Astrocyte (in vitro differentiated cells and primary cell): ENCODE measurements at regions not wholly inside any gene's neighbourhood (a gene's known extent, or its start where the extent isn't known, plus 50 kb on each side); places are given as distances from the start of the nearest gene placed in this dataset.

Source experiments
- DNase-seq: peaks from one replicate; pipeline ENCODE4 v3.0.0-alpha.2; 2010; ENCODE audit warnings: low read depth
- FAIRE-seq: peaks from 2 replicates; lab custom pipeline; 2011; peaks lifted over from hg19 to GRCh38; lab: Jason Lieb, UNC
- H2AFZ ChIP-seq: 2 replicates; pipeline ENCODE4 v1.6.0; 2012; ENCODE audit warnings: low read depth, low read length, inconsistent platforms
- H3K27ac ChIP-seq: 2 replicates; pipeline ENCODE4 v1.5.1; 2011; ENCODE audit warnings: low read depth, low read length, inconsistent platforms
- H3K27me3 ChIP-seq: 2 replicates; pipeline ENCODE4 v1.6.0; 2011; ENCODE audit warnings: low read length, inconsistent platforms; ENCODE audit not compliant: insufficient read depth
- H3K36me3 ChIP-seq: 2 replicates; pipeline ENCODE4 v1.5.1; 2011; ENCODE audit warnings: low read length, inconsistent platforms; ENCODE audit not compliant: insufficient read depth
- H3K4me1 ChIP-seq: 2 replicates; pipeline ENCODE4 v1.5.1; 2011; ENCODE audit warnings: low read length, inconsistent platforms; ENCODE audit not compliant: insufficient read depth
- H3K4me2 ChIP-seq: 2 replicates; pipeline ENCODE4 v1.6.0; 2012; ENCODE audit warnings: low read length, inconsistent platforms
- H3K4me3 ChIP-seq: 2 replicates; pipeline ENCODE4 v1.5.1; 2011; ENCODE audit warnings: low read depth, mild to moderate bottlenecking, low read length, inconsistent platforms; ENCODE audit not compliant: insufficient read depth
- H3K79me2 ChIP-seq: 2 replicates; pipeline ENCODE4 v1.6.0; 2012; ENCODE audit warnings: mild to moderate bottlenecking, low read length, inconsistent platforms; ENCODE audit not compliant: insufficient read depth
- H3K9ac ChIP-seq: 2 replicates; pipeline ENCODE4 v1.6.0; 2012; ENCODE audit warnings: mild to moderate bottlenecking, low read length, inconsistent platforms
- H3K9me3 ChIP-seq: 2 replicates; pipeline ENCODE4 v1.5.1; 2012; ENCODE audit warnings: low read depth, mild to moderate bottlenecking, low read length, inconsistent platforms; ENCODE audit not compliant: insufficient read depth
- H4K20me1 ChIP-seq: 2 replicates; pipeline ENCODE4 v1.6.0; 2012; ENCODE audit warnings: low read length, inconsistent platforms; ENCODE audit not compliant: insufficient read depth
- H3K27ac Mint-ChIP-seq: one replicate; pipeline ENCODE4 v1.8.0; 2021; ENCODE audit warnings: mild to moderate bottlenecking, mixed read lengths; ENCODE audit not compliant: unreplicated experiment
- H3K27me3 Mint-ChIP-seq: one replicate; pipeline ENCODE4 v1.8.0; 2021; ENCODE audit warnings: low read depth, mixed read lengths; ENCODE audit not compliant: unreplicated experiment
- H3K36me3 Mint-ChIP-seq: one replicate; pipeline ENCODE4 v1.8.0; 2021; ENCODE audit warnings: low read depth, mixed read lengths; ENCODE audit not compliant: unreplicated experiment
- H3K4me1 Mint-ChIP-seq: one replicate; pipeline ENCODE4 v1.8.0; 2021; ENCODE audit warnings: low read depth, mixed read lengths; ENCODE audit not compliant: unreplicated experiment
- H3K4me3 Mint-ChIP-seq: one replicate; pipeline ENCODE4 v1.8.0; 2021; ENCODE audit warnings: mild to moderate bottlenecking, moderate library complexity, mixed read lengths; ENCODE audit not compliant: unreplicated experiment
- H3K9me3 Mint-ChIP-seq: one replicate; pipeline ENCODE4 v1.8.0; 2021; ENCODE audit warnings: mild to moderate bottlenecking, mixed read lengths; ENCODE audit not compliant: unreplicated experiment
- EZH2 ChIP-seq: IDR thresholded peaks from 2 replicates; pipeline ENCODE4 v1.6.1; 2012; ENCODE audit warnings: mild to moderate bottlenecking, low read length, inconsistent platforms; ENCODE audit not compliant: insufficient read depth
- TF ChIP-seq, protein P1 (sequence below): IDR thresholded peaks from 2 replicates; pipeline ENCODE4 v1.5.1; 2011; ENCODE audit warnings: low read depth, mild to moderate bottlenecking, inconsistent platforms, low read length, moderate library complexity; ENCODE audit not compliant: insufficient read depth

GRCh38 chrX:21171181-21171580 lies 203.0 kb upstream of the CNKSR2 start:
- H3K79me2 ChIP-seq: no peaks in the 10 kb centered on the region
- no peak overlapping the region for H2AFZ ChIP-seq
- Mint-ChIP-seq H3K9me3 (peaks cover 1% of the 10 kb centered on the region), H3K27me3 (no peaks in the 10 kb centered on the region), H3K4me3 (no peak overlapping the region), H3K36me3 (no peaks in the 10 kb centered on the region), H3K4me1 (peaks cover 5% of the 10 kb centered on the region), H3K27ac (no peak overlapping the region)
- H3K36me3 ChIP-seq: no peaks in the 10 kb centered on the region
- H3K27ac ChIP-seq: no peak overlapping the region
- no peak for TF ChIP-seq EZH2
- TF ChIP-seq, protein P1, sequence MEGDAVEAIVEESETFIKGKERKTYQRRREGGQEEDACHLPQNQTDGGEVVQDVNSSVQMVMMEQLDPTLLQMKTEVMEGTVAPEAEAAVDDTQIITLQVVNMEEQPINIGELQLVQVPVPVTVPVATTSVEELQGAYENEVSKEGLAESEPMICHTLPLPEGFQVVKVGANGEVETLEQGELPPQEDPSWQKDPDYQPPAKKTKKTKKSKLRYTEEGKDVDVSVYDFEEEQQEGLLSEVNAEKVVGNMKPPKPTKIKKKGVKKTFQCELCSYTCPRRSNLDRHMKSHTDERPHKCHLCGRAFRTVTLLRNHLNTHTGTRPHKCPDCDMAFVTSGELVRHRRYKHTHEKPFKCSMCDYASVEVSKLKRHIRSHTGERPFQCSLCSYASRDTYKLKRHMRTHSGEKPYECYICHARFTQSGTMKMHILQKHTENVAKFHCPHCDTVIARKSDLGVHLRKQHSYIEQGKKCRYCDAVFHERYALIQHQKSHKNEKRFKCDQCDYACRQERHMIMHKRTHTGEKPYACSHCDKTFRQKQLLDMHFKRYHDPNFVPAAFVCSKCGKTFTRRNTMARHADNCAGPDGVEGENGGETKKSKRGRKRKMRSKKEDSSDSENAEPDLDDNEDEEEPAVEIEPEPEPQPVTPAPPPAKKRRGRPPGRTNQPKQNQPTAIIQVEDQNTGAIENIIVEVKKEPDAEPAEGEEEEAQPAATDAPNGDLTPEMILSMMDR: no peak
- H3K4me1 ChIP-seq: peaks cover 4% of the 10 kb centered on the region
- DNase-seq: no peak
- no peaks in the 10 kb centered on the region for H4K20me1 ChIP-seq
- H3K27me3 ChIP-seq: no peaks in the 10 kb centered on the region
- no peak for FAIRE-seq
- H3K4me2 ChIP-seq: no peak overlapping the region
- H3K9ac ChIP-seq: no peak overlapping the region
- no peak overlapping the region for H3K4me3 ChIP-seq
- H3K9me3 ChIP-seq: no peaks in the 10 kb centered on the region

DNA sequence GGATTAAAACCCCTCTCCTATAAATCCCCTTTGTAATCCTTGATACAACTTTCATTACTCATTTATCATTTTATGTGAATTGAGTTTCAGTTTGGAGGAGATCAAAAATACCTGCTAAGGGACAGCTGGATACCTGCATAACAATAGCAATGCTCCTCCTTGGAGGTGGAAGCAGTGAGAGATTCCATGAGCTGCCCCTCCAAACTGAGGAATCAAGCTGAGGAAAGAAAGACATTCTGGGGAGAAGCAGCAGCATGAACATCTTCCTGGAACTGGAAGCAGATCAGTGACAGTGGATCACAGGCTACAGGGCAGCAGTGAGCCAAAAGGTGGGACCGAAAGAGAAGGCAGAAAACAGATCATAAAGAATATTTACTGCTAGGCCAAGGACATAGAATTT lies 199.8 kb upstream of the CNKSR2 start:
- no peaks in the 10 kb centered on the region for H3K4me1 ChIP-seq
- H3K27me3 ChIP-seq: no peaks in the 10 kb centered on the region
- no peak overlapping the region for H3K27ac Mint-ChIP-seq
- DNase-seq: no peak
- H3K27ac ChIP-seq: no peak overlapping the region
- H3K4me2 ChIP-seq: no peak overlapping the region
- H3K4me3 Mint-ChIP-seq: no peak overlapping the region
- no peak overlapping the region for H3K9ac ChIP-seq
- H3K9me3 Mint-ChIP-seq: peaks cover 1% of the 10 kb centered on the region
- no peak overlapping the region for H2AFZ ChIP-seq
- no peaks in the 10 kb centered on the region for H3K36me3 ChIP-seq
- H3K4me1 Mint-ChIP-seq: peaks cover 6% of the 10 kb centered on the region
- H3K4me3 ChIP-seq: no peak overlapping the region
- no peak for FAIRE-seq
- TF ChIP-seq, protein P1: no peak
- H3K27me3 Mint-ChIP-seq: no peaks in the 10 kb centered on the region
- no peaks in the 10 kb centered on the region for H4K20me1 ChIP-seq
- H3K9me3 ChIP-seq: no peaks in the 10 kb centered on the region
- no peaks in the 10 kb centered on the region for H3K36me3 Mint-ChIP-seq
- H3K79me2 ChIP-seq: no peaks in the 10 kb centered on the region

GRCh38 chrX:21176921-21177571 lies 197.2 kb upstream of the CNKSR2 start:
- H3K36me3 Mint-ChIP-seq: no peaks in the 10 kb centered on the region
- no peak overlapping the region for H3K4me3 ChIP-seq
- H2AFZ ChIP-seq: no peak overlapping the region
- no peaks in the 10 kb centered on the region for H3K9me3 ChIP-seq
- no peaks in the 10 kb centered on the region for H4K20me1 ChIP-seq
- peaks cover 1% of the 10 kb centered on the region for H3K9me3 Mint-ChIP-seq
- peak overlapping the region; percentile 41 for H3K27ac Mint-ChIP-seq
- no peak for TF ChIP-seq EZH2
- TF ChIP-seq, protein P1: no peak
- H3K27me3 Mint-ChIP-seq: no peaks in the 10 kb centered on the region
- no peak overlapping the region for H3K27ac ChIP-seq
- H3K4me2 ChIP-seq: no peak overlapping the region
- peaks cover 6% of the 10 kb centered on the region for H3K4me1 Mint-ChIP-seq
- H3K4me1 ChIP-seq: no peaks in the 10 kb centered on the region
- no peaks in the 10 kb centered on the region for H3K79me2 ChIP-seq
- no peak for FAIRE-seq
- no peak overlapping the region for H3K4me3 Mint-ChIP-seq
- H3K36me3 ChIP-seq: no peaks in the 10 kb centered on the region
- H3K9ac ChIP-seq: no peak overlapping the region
- DNase-seq: no peak
- H3K27me3 ChIP-seq: no peaks in the 10 kb centered on the region
